HCT116 (cell line): ENCODE measurements at regions not wholly inside any gene's neighbourhood (a gene's known extent, or its start where the extent isn't known, plus 50 kb on each side); places are given as distances from the start of the nearest gene placed in this dataset.

ENCODE experiments used
- EGR1 ChIP-seq: IDR thresholded peaks from 2 replicates; pipeline ENCODE4 v1.6.1; 2012; ENCODE audit warnings: low read depth
- EZH2 ChIP-seq: fragments of 200-600 bp; sonication (generic); IDR thresholded peaks from 2 replicates; pipeline ENCODE4 v1.6.1; 2017; ENCODE audit warnings: antibody characterized with exemption, mixed run types
- JUND ChIP-seq: IDR thresholded peaks from 2 replicates; pipeline ENCODE4 v1.6.1; 2012
- POLR2A ChIP-seq: IDR thresholded peaks from 2 replicates; pipeline ENCODE4 v1.7.0; 2011; ENCODE audit warnings: borderline replicate concordance; ENCODE audit not compliant: insufficient read depth, insufficient read length; ENCODE audit errors: extremely low read depth
- SIN3A ChIP-seq: IDR thresholded peaks from 2 replicates; pipeline ENCODE4 v1.6.1; 2012; ENCODE audit warnings: low read depth
- YY1 ChIP-seq: IDR thresholded peaks from 2 replicates; pipeline ENCODE4 v1.6.1; 2011; ENCODE audit warnings: low read length, low read depth, moderate library complexity, mild to moderate bottlenecking; ENCODE audit not compliant: insufficient replicate concordance; ENCODE audit errors: extremely low read depth
- ZNF274 ChIP-seq: fragments of 200-500 bp; sonication (Bioruptor generic); IDR thresholded peaks from 2 replicates; pipeline ENCODE4 v1.6.1; 2014; ENCODE audit warnings: mild to moderate bottlenecking, low read depth, low read length, inconsistent platforms
- TF ChIP-seq, protein P1 (sequence below), 3 experiments: fragments of 200-600 bp in 1 of 3; sonication (generic) in 1 of 3; IDR thresholded peaks in 2 of 3; conservative IDR thresholded peaks in 1 of 3; 2 replicates each; pipeline ENCODE4 v1.5.1; 2012 to 2017; ENCODE audit warnings: low read depth in 2 of 3, low read length in 2 of 3, antibody characterized with exemption in 1 of 3, borderline replicate concordance in 1 of 3, control low read depth in 1 of 3, mild to moderate bottlenecking in 1 of 3, mixed read lengths in 1 of 3, mixed run types in 1 of 3, moderate library complexity in 1 of 3; ENCODE audit not compliant: insufficient read depth in 1 of 3
- TF ChIP-seq, protein P2 (sequence below): IDR thresholded peaks from 2 replicates; pipeline ENCODE4 v1.6.1; 2012

DNA sequence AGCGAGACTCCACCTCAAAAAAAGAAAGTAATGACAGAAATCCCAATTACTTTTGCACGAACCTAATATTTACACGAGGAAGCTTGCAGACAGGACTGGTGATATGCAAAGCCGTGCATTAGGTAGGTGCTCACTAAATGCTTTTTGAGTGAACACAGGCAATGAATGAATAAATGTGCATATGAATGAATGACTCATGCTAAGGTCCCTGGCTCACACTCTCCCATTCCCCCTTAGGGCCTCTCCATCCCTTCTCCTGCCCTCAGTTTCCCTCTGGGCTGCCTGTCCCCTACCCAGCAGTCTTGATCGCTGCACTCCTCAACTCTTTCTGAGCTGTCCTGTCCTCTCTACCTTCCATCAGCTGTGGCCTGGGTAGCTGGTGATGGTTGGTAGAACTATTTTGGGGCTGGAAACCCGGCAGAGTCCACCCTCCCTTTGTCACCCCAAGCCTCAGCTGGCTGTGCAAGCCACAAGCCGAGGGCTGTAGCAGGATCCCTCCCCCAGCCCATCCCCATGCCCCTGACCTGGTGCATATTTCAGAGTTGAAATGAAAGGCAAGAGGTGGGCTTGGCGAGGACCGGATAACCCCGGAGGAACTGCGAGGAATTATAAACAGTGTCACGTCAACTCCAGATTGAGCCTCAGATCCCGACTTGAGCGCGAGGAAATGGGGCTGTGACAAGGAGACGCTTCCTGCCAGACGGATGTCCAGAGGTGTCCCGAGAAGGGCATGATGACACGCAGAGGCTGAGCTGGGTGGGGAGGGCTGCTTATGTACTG, 191.7 kb upstream of the GSC start:
- TF ChIP-seq, protein P1, sequence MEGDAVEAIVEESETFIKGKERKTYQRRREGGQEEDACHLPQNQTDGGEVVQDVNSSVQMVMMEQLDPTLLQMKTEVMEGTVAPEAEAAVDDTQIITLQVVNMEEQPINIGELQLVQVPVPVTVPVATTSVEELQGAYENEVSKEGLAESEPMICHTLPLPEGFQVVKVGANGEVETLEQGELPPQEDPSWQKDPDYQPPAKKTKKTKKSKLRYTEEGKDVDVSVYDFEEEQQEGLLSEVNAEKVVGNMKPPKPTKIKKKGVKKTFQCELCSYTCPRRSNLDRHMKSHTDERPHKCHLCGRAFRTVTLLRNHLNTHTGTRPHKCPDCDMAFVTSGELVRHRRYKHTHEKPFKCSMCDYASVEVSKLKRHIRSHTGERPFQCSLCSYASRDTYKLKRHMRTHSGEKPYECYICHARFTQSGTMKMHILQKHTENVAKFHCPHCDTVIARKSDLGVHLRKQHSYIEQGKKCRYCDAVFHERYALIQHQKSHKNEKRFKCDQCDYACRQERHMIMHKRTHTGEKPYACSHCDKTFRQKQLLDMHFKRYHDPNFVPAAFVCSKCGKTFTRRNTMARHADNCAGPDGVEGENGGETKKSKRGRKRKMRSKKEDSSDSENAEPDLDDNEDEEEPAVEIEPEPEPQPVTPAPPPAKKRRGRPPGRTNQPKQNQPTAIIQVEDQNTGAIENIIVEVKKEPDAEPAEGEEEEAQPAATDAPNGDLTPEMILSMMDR (IDR thresholded peaks at IDR 0.05 in 2 of 3, conservative IDR thresholded peaks at IDR 0.05 in 1 of 3; ENCODE audit: borderline replicate concordance in 1 of 3, insufficient read depth in 1 of 3, low read depth in 2 of 3, low read length in 2 of 3): no peak
- TF ChIP-seq YY1 (no peak), JUND (no peak), POLR2A (no peak), ZNF274 (no peak), EGR1 (no peak), SIN3A (no peak), EZH2 (no peak)
- TF ChIP-seq, protein P2, sequence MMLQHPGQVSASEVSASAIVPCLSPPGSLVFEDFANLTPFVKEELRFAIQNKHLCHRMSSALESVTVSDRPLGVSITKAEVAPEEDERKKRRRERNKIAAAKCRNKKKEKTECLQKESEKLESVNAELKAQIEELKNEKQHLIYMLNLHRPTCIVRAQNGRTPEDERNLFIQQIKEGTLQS: no peak
